NCI-H128 (cell line): ENCODE measurements at regions not wholly inside any gene's neighbourhood (a gene's known extent, or its start where the extent isn't known, plus 50 kb on each side); places are given as distances from the start of the nearest gene placed in this dataset.

Experiments
- DNase-seq: peaks from one replicate; lab custom pipeline; 2025; ENCODE audit not compliant: unreplicated experiment; lab: John Stamatoyannopoulos, UW

DNA sequence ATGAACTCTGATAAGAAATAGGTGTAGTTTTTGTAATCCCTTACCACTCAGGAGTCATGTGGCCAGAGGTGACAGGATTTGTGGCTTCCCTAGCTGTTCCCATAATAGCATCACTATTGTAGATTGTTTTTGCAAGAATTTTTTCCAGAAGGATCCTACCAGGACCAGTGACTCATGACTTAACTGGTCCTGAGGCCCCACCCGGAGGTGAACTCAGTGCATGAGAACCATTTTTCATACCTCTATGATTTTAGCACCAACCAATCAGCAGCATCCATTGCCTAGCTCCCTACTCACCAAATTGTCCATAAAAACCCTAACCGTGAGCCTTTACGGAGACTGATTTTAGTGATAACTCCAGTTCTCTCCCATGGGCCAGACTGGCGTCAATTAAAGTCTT lies 484.8 kb downstream of the PSAT1 start:
- no peak for DNase-seq

GRCh38 chr9:78782234-78782633 lies 485.3 kb downstream of the PSAT1 start:
- DNase-seq, result no peak

DNA sequence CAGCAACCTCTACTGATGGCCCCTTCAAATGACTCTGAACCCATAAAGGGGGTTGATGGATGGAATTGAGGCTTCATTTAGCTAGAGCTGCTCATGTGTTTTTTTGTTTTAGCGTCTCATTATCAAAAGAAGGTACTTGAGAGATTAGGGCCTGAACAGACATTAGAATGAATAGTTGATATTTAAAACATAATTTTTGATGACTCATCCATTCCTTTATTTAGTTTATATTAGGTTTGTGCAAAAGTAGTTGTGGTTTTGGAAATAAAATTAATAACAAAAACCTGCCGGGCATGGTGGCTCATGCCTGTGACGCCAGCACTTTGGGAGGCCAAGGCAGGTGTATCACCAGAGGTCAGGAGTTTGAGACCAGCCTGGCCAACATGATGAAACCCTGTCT lies 485.9 kb downstream of the PSAT1 start:
- no peak for DNase-seq

GRCh38 chr9:78783743-78784142 lies 486.8 kb downstream of the PSAT1 start:
- DNase-seq, result no peak

- no peak for DNase-seq
These were observed 489.9 kb downstream of the PSAT1 start for GRCh38 chr9:78786794-78787193.

GRCh38 chr9:78788101-78788500 lies 491.2 kb downstream of the PSAT1 start:
- no peak for DNase-seq

GRCh38 chr9:78791779-78792178 lies 494.9 kb downstream of the PSAT1 start:
- DNase-seq, result no peak

GRCh38 chr9:78792745-78793144 lies 495.8 kb downstream of the PSAT1 start:
- DNase-seq, result no peak

DNA sequence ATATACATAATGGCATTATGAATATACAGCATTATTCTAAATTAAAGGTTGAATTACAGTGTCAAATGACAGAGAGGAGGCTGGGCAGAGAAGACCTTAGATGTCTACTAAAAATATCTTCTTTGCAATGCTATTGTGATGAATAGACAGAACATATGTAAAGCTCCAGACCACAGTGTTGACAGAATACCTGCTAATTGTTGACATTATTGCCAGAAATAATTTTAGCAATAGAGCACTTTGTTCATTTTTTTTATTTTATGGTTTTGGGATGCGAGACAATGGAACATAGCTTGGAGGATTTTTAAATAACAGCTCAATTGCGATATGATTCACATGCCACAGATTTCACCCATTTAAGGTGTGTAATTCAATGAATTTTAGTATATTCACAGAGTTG lies 508.8 kb downstream of the PSAT1 start:
- DNase-seq, result no peak

- no peak for DNase-seq
These were observed 509.7 kb downstream of the PSAT1 start for GRCh38 chr9:78806492-78807160.

DNA sequence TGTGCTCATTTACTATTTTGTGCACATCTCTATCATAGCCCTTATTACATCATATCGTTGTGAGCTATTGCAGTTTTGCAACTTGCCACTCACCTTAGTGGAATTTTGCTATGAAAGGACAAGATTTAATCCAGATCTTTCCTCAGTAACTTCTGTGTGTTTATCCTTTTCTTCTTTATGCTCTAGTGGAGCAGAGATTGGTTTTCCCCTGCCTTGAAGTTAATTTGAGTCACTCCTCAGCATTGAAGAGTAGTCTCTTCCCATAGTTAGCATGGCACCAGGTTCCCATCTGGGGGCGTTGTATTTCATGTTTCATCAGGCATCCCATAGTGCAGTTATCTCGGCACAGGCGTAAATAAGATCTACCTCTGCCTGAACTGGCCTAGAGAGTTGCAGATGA lies 510.4 kb downstream of the PSAT1 start:
- no peak for DNase-seq

DNA sequence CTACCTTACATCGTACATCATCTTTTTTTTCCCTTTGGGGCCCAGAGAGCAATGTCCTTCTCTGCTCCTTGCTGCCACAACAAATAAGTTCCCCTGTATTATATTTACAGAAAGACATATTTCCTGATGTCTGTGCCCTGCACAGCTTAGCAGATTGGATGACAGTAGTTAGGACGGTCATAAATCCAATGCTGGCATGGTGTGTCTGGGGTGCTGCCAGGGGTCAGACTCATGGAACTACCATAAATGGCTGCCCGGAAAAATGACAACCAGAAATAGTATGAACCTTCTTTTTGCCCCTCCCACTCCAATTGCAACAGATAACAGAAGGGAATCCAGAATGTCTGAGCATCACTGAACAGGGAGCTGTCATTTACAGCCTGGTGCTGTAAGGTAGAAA lies 511.1 kb downstream of the PSAT1 start:
- DNase-seq, result no peak

- DNase-seq, result no peak
These were observed 514.8 kb downstream of the PSAT1 start for GRCh38 chr9:78811622-78812276.

DNA sequence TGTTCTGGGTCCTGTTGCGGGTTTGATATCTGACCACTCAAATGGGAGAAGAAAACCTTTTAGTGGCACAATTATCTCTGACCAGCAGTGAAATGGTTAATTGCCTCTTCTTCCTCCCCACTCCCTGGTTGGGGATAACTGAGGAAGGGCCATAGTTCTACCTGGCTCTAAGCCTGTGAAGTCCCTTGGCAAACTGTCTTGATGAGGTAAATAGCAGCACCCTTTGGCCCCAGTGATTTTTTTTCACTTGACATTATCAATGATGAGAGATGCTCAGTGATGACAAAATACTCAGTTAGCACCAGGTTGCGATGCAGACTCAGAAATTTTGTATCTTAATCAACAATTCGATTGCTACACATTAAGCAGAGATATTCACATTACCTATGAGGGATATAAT lies 515.7 kb downstream of the PSAT1 start:
- DNase-seq, result no peak

GRCh38 chr9:78813602-78814180 lies 516.8 kb downstream of the PSAT1 start:
- no peak for DNase-seq

DNA sequence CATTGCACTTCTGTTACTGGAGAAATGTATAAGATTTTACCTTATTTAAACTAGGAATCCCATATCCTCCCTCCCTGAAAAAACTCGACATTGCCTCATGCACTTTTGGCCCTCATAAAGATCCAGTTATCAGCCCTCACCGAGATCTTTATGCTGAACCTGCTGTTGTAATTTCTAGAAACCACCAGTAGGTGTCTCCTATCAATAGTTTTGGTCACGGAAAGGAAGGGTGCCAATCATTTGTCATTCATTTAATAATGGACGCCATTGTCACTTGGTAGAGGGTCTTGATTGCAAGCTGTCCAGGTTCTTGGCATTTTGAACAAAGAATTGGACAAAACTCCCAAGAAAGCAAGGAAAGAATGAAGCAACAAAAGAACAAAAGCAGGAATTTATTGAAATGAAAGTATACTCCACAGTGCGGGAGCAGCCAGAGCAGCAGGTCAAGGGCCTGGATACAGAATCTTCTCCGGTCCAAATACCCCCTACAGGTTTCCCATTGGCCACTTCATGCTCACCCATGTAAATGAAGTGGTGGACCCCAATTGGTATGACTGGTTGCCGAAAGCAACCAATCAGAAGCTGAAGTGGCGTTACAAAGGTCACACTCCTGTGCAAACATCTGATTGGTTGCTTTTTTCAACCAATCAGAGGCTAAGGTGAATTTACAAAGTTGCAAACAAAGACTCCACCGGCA lies 524.3 kb downstream of the PSAT1 start:
- no peak for DNase-seq

- no peak for DNase-seq
These were observed 529.6 kb downstream of the PSAT1 start for GRCh38 chr9:78826527-78826926.

- no peak for DNase-seq
These were observed 531.6 kb downstream of the PSAT1 start for GRCh38 chr9:78828521-78828920.

GRCh38 chr9:78830301-78830700 lies 533.4 kb downstream of the PSAT1 start:
- DNase-seq, result no peak

- DNase-seq, result no peak
These were observed 534.8 kb downstream of the PSAT1 start for GRCh38 chr9:78831726-78832125.

- DNase-seq, result no peak
These were observed 539.1 kb downstream of the PSAT1 start for GRCh38 chr9:78835928-78836450.

- DNase-seq, result no peak
These were observed 542.3 kb downstream of the PSAT1 start for GRCh38 chr9:78839252-78839651.
